ENCODE measurements at regions not wholly inside any gene's neighbourhood (a gene's known extent, or its start where the extent isn't known, plus 50 kb on each side); places are given as distances from the start of the nearest gene placed in this dataset.

DNA sequence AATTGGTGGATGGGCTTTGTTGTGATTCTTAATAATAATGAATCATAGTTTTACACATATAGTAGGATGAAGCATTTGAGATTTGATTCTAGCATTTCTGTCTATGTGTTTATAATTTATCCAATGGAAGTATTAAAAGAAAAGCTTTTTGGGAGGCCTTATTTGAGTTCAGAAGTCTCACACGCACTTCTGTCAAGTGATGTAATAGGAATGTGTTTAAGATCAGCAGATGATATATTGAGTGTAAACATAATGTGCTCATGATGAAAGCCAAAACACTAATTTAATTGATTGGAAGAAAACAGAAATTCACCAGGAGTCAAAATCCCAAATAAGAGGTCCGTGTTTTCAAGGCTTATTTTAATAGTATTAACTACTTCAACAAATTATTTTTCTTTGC lies 435.6 kb upstream of the HSF2 start:
- TF ChIP-seq POLR2A (IDR thresholded peaks at IDR 0.05; ENCODE audit: low read length), result no peak
- TF ChIP-seq GATA1 (IDR thresholded peaks at IDR 0.05; ENCODE audit: low read depth, low read length), result no peak

Measured in erythroblast (primary cell).